GM21360 (cell line): ENCODE measurements at regions not wholly inside any gene's neighbourhood (a gene's known extent, or its start where the extent isn't known, plus 50 kb on each side); places are given as distances from the start of the nearest gene placed in this dataset.

Experiments
- ATAC-seq: cut with Tn5 transposase; IDR thresholded peaks from one replicate; pipeline ENCODE4 v1.9.1; 2021; ENCODE audit warnings: mild to moderate bottlenecking, moderate library complexity; ENCODE audit not compliant: unreplicated experiment

- no peak for ATAC-seq
Observed at GRCh38 chr5:27341342-27341741, 303.0 kb upstream of the CDH9 start.

- ATAC-seq, result no peak
Observed at GRCh38 chr5:27336817-27337216, 298.4 kb upstream of the CDH9 start.

GRCh38 chr5:27328480-27328879 is 290.1 kb upstream of the CDH9 start:
- no peak for ATAC-seq

DNA sequence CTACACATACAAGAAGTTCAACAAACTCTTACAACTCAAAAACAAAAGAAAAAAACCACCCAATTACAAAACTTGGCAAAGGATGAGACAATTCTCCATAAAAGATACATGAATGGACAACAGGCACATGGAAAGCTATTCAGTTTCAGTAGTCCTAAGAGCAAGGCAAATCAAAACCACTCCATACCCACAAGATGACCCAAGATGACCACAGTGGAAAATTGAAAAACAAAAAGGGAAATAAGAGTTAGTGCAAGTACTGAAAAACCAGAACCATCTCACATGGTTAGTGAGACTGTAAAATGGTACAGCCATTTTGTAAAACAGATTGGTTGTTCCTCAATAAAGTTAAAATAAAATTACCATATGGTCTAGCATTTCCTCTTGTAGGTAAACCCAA is 287.1 kb upstream of the CDH9 start:
- ATAC-seq, result no peak

DNA sequence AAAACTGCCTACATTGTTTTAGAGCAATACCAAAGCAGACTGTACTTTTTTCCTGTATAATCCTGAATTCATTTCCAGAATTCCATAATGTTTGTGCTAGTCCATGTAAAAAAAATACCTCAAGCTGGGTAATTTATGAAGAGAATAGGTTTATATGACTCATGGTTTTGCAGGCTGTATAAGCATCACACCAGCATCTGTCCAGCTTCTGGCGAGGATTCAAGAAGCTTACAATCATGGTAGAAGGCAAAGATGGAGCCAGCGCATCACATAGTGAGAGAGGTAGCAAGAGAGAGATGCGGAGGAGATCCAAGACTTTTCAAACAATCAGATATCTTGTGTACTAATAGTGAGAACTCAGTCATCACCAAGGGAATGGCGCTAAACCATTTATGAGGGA is 280.3 kb upstream of the CDH9 start:
- ATAC-seq, result no peak

DNA sequence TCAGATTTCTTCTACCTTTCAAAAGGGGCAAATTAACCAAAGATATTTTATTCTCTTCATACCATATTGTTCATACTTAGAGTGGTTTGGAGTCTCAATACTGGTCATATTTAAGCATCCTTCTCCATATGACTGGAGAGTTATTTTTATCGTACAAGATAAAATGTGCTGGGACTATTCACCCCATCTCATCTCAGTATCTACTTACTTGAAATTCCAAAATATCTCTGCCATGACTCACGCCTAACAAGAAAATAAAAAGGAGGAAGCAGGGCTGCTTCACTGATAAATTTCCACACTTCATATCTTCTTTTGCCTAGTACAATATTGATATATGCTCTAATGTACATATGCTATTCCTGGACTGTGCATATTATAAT is 277.9 kb upstream of the CDH9 start:
- no peak for ATAC-seq

DNA sequence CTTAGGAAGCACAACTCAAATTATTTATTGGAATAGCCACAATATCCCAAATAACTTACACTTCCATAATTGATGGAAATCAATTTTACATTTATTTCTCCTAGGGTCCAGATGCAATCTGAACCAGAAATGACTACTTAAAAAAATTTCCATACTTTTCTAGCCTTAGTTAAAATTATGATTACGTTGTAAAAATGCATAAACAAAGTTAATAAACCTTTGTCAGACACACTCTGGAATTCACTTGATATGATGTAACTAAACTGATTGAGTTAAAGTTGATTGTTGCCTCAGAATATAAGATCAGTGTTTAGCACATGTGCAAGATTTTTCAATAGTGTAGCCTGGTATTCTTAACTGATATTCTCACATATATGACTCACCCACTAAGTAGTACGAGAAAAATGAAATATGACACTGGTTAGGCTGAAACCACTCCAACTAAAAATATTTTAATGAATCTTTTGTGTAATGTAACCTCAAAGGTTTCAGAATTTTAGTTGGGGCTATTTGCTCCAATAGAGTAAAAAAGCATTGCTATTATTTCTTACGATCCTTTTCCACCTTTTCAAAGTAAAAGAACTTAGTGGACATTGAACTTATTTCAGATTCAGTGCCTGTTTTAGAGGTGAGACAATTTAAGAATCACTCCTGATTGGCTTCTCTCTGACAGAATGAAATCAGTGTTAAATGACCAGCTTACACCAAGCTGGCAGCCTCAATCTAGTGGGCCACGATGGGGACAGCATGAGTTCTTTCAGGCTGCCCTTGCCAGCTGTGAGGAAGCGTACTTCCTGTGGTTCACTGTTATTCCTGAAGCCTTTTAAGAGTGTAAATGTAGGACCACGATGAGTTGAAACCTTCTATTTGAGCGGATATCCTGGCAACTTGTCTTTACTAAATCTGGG is 277.2 kb upstream of the CDH9 start:
- ATAC-seq, result no peak

- no peak for ATAC-seq
Observed at GRCh38 chr5:27313549-27313948, 275.2 kb upstream of the CDH9 start.

DNA sequence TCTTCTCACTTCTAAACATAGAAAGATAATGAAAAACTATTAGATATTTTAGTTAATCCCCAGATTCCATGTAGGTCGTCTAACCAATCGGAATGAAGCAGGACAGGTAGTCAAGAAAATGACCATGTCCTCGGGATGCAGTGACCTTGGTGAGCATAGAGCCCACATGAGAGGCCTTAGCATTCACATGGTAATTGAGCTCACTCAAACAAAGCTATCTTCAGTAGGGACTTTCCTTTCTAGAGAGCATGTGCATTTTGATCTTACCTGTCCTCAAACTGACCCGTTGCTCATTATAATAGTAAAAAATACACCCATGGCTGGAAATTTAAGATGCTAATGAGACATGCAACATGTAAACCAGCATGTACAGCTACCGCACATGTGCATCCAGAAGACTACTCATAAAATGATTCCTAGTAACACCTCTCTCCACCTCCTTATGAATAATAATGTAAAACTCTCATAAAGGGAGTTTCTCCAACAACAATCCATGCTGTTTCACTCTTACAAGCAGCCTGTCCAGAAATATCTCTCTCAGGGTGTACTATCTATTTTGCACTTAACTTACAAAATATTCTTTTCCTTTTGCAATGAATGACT is 274.0 kb upstream of the CDH9 start:
- no peak for ATAC-seq

- ATAC-seq, result no peak
Observed at GRCh38 chr5:27311544-27311943, 273.2 kb upstream of the CDH9 start.

- ATAC-seq, result no peak
Observed at GRCh38 chr5:27308153-27308552, 269.8 kb upstream of the CDH9 start.

DNA sequence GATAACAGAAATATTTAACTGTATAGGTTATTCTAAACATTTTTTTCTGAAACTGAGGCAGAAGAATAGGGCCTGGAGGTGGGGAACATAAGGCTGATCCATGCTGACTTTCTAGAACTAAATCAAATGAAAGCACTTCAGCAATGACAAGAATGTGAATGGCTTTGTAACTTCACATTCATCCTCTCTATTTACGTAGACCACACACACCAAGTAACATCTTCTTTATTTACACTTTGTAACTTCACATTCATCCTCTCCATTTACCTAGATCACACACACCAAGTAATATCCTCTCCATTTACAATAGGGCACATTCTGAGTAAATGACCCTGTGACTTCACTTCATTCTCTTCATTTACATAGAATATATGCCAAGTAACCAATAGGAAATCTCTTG is 251.8 kb upstream of the CDH9 start:
- no peak for ATAC-seq

DNA sequence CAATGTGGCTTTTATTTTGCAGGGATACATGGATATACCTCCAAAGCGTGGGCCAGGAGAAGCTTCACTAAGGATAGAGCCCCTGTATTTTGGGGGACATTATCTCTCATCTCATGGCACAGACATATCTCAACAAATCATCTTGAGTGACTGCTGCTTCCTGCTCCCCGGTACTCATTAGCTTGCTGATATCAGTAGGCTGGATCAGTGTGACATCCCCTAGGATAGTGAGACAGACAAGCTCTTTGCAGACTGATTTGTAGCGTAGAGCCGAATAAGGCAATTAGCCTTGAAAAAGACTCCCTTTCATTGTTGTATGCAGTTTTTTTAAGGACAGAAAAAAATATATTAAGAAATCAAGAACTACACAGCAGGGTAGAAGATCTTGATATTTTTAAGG is 237.7 kb upstream of the CDH9 start:
- ATAC-seq, result no peak

- ATAC-seq, result no peak
Observed at GRCh38 chr5:27275345-27275744, 237.0 kb upstream of the CDH9 start.

DNA sequence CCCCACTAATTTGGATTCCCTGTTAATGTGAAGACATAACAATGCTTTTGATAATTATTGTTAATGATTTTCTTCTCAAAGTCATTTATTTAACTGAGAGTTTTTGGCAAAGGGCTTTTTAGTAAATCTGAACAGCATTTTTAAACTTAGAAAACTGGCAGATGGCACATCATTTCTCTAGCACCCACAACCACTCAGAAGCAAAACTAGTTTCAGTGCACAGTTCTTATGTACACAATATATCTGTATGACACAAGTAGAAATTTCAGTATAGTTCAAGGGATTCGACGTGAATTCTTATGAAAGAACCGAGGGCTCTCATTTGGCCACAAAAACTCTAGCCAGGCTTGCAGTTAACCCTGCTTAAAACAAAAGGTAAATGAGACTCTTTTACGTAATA is 231.4 kb upstream of the CDH9 start:
- ATAC-seq, result no peak

GRCh38 chr5:27267209-27267824 is 228.9 kb upstream of the CDH9 start:
- ATAC-seq, result no peak

DNA sequence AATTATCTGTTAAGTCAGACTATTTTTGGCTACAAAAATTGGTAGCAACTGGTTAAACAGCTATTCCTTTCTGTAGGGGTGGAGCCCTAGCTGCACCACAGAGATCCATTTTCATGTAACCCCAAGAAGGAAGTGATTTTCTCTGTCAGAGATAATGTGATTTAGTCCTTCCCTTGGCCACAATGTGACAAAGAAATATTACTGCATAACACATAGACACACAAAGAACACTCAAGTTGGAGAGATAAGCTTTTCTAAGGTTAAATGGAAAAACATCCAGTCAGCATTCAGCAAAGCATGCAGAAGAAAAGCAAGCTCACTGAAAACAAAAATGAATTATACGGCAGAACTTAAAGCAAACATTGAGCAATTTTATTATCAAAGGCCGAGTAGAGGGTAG is 227.8 kb upstream of the CDH9 start:
- no peak for ATAC-seq

DNA sequence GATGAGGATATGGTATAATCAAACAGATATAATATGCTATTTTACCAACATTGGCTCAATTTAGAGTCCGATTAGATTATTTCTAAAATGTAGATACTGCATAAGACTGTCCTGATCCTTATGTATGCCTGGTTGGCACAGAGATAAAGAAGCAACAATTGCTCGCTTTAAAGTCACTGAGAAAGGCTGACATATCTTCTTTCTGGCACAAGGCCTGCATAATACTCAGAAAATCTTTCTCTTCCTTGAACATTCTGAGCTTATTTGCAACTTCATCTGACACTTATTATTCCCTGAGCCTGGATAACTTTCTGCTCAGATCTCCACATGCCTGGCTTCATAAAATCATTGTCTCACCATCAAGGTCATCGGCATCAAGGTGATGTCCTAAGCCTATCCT is 219.3 kb upstream of the CDH9 start:
- ATAC-seq, result no peak

- no peak for ATAC-seq
Observed at GRCh38 chr5:27252911-27253310, 214.5 kb upstream of the CDH9 start.

DNA sequence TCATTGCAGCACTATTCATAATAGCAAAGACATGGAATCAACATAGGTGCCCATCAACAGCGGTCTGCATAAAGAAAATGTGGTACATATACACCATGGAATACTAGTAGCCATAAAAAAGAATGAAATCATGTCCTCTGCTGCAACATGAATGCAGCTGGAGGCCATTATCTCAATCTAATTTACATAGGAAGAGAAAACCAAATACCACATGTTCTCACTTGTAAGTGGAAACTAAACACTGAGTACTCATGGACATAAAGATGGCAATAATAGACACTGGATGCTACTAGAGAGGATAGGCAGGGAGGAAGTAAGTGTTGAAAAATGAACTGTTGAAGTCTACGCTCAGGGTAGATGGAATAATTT is 203.9 kb upstream of the CDH9 start:
- ATAC-seq, result no peak

DNA sequence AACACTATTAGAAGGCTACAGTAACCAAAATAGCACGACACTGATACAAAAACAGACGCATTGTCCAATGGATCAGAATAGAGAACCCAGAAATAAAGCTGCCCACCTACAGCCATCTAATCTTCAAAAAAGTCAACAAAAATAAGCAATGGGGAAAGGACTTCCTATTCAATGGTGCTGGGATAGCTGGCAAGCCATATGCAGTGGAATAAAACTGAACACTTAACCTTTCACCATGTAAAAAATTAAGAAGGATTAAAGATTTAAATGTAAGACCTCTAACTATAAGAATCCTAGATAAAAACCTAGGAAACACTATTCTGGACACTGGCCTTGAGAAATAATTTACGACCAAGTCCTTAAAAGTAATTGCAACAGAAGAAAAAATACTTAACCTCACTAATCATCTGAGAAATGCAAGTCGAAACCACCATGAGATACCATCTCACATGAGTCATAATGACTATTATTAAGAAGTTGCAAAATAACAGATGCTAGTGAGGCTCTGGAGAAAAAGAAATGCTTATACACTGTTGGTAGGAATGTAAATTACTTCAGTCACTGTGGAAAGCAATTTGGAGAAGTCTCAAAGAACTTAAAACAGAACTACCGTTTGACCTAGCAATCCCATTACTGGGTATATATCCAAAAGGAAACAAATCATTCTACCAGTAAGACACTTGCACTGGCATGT is 203.3 kb upstream of the CDH9 start:
- ATAC-seq, result no peak

GRCh38 chr5:27240791-27241190 is 202.4 kb upstream of the CDH9 start:
- no peak for ATAC-seq
